Right lobe of liver (tissue), 6 donors: ENCODE measurements at regions not wholly inside any gene's neighbourhood (a gene's known extent, or its start where the extent isn't known, plus 50 kb on each side); places are given as distances from the start of the nearest gene placed in this dataset.

Source experiments
- ATAC-seq, 4 donors: fragments of 200-7000 bp; cut with Tn5 transposase; one replicate each; pipeline ENCODE4 v1.9.1; 2020; ENCODE audit warnings: mild to moderate bottlenecking in 4 of 4, moderate library complexity in 4 of 4
- DNase-seq, 3 donors: peaks; one replicate each; pipeline ENCODE4 v3.0.0-alpha.2; 2020
- H3K27ac ChIP-seq, 3 donors: fragments of 200-600 bp; one replicate each; pipeline ENCODE4 v1.8.0; 2022
- H3K27me3 ChIP-seq, 2 donors: fragments of 200-600 bp; one replicate each; pipeline ENCODE4 v1.8.0; 2022
- H3K36me3 ChIP-seq, 4 donors: fragments of 200-600 bp; sonication (generic) in 1 of 4; one replicate each; pipeline versions ENCODE4 v1.5.1 to v1.8.0; 2017 to 2022; ENCODE audit warnings: control low read depth in 1 of 4
- H3K4me1 ChIP-seq, 4 donors: fragments of 200-600 bp; sonication (generic) in 1 of 4; one replicate each; pipeline versions ENCODE4 v1.5.1 to v1.8.0; 2017 to 2022; ENCODE audit warnings: control low read depth in 1 of 4
- H3K4me3 ChIP-seq, 3 donors: fragments of 200-600 bp; one replicate each; pipeline ENCODE4 v1.8.0; 2022
- H3K9me3 ChIP-seq, 4 donors: fragments of 200-600 bp; sonication (generic) in 1 of 4; one replicate each; pipeline versions ENCODE4 v1.5.1 to v1.8.0; 2017 to 2022; ENCODE audit warnings: control low read depth in 1 of 4
- CTCF ChIP-seq, 4 donors: fragments of 200-600 bp in 3 of 4; fragments of 450-650 bp in 1 of 4; IDR thresholded peaks; one replicate each; pipeline versions ENCODE4 v1.5.1 to v1.8.0; 2016 to 2022; ENCODE audit warnings: antibody characterized with exemption in 4 of 4, mild to moderate bottlenecking in 2 of 4
- POLR2A ChIP-seq: fragments of 450-650 bp; IDR thresholded peaks from one replicate; pipeline ENCODE4 v1.6.1; 2017; ENCODE audit warnings: antibody characterized with exemption, mild to moderate bottlenecking
- WGBS: methylation state at CpG from one replicate; pipeline ENCODE4 v1.1.6; 2018; ENCODE audit warnings: low coverage, low lambda C conversion rate; ENCODE audit not compliant: insufficient coverage; ENCODE audit errors: missing lambda C conversion rate; 5-methylcytosine and 5-hydroxymethylcytosine counted together
- intact Hi-C, 2 donors: fragments of 100-400 bp; cut with DNase I; formaldehyde crosslinking; loops; one replicate each; pipeline versions ENCODE4 v1.11.2 to v1.14.1; 2022
- donor health status: DM: no; HTN: yes; CAD: no.
- donor health status: DM: no; HTN: no; CAD: no.
- donor health status: DM: no; HTN: no; CAD: no.
- donor health status: DM: no; HTN: yes; CAD: no.
- donor health status: DM: no; HTN: yes; CAD: no.

GRCh38 chr2:49661809-49662208, 507.5 kb upstream of the FSHR start:
- intact Hi-C loops: no loop called here
- Histone ChIP-seq H3K27ac (no peak overlapping the region), H3K4me3 (no peak overlapping the region), H3K9me3 (no peaks in the 10 kb centered on the region), H3K36me3 (no peaks in the 10 kb centered on the region), H3K27me3 (no peaks in the 10 kb centered on the region), H3K4me1 (no peaks in the 10 kb centered on the region)
- TF ChIP-seq POLR2A (no peak), CTCF (IDR thresholded peaks at IDR 0.05) (no peak)
- 48% methylated on average over 1 of the region's 1 CpG for WGBS
- ATAC-seq (no peak), DNase-seq (no peak)

- no peak for ATAC-seq
- WGBS: 54% methylated on average over 3 of the region's 3 CpGs
- intact Hi-C loops: no loop called here
- Histone ChIP-seq H3K9me3 (no peaks in the 10 kb centered on the region), H3K4me1 (no peaks in the 10 kb centered on the region), H3K36me3 (no peaks in the 10 kb centered on the region), H3K27ac (no peak overlapping the region), H3K27me3 (peaks cover 0 to 4% of the 10 kb centered on the region in 2 donors), H3K4me3 (no peak overlapping the region)
- no peak for DNase-seq
- TF ChIP-seq CTCF (IDR thresholded peaks at IDR 0.05) (no peak), POLR2A (no peak)
Measured at GRCh38 chr2:49656853-49657252, 502.5 kb upstream of the FSHR start.

- 41% methylated on average over 2 of the region's 2 CpGs for WGBS
- intact Hi-C loops: no loop called here
- no peak for ATAC-seq
Measured at GRCh38 chr2:49643149-49643548, 488.8 kb upstream of the FSHR start.

GRCh38 chr2:49640630-49641029, 486.3 kb upstream of the FSHR start:
- H3K27me3 ChIP-seq: no peaks in the 10 kb centered on the region
- H3K4me1 ChIP-seq: no peaks in the 10 kb centered on the region
- TF ChIP-seq CTCF (IDR thresholded peaks at IDR 0.05) (no peak), POLR2A (no peak)
- no peaks in the 10 kb centered on the region for H3K36me3 ChIP-seq
- H3K9me3 ChIP-seq: no peaks in the 10 kb centered on the region
- DNase-seq (no peak), ATAC-seq (no peak)
- intact Hi-C loops: no loop called here
- H3K27ac ChIP-seq: no peak overlapping the region
- H3K4me3 ChIP-seq: no peak overlapping the region
- WGBS: 7% methylated on average over 1 of the region's 1 CpG

More at GRCh38 chr2:49643149-49643548, 488.8 kb upstream of the FSHR start:
- TF ChIP-seq CTCF (IDR thresholded peaks at IDR 0.05) (no peak), POLR2A (no peak)
- Histone ChIP-seq H3K4me1 (no peaks in the 10 kb centered on the region), H3K27ac (no peak overlapping the region), H3K4me3 (no peak overlapping the region), H3K27me3 (no peaks in the 10 kb centered on the region), H3K36me3 (no peaks in the 10 kb centered on the region), H3K9me3 (no peaks in the 10 kb centered on the region)
- no peak for DNase-seq

- ATAC-seq (no peak), DNase-seq (no peak)
- Histone ChIP-seq H3K9me3 (no peaks in the 10 kb centered on the region), H3K4me3 (no peak overlapping the region), H3K4me1 (no peaks in the 10 kb centered on the region), H3K36me3 (no peaks in the 10 kb centered on the region), H3K27ac (no peak overlapping the region), H3K27me3 (no peaks in the 10 kb centered on the region)
- intact Hi-C loops: no loop called here
- TF ChIP-seq POLR2A (no peak), CTCF (IDR thresholded peaks at IDR 0.05) (no peak)
- 71% methylated on average over 2 of the region's 2 CpGs for WGBS
Measured at GRCh38 chr2:49621016-49621415, 466.7 kb upstream of the FSHR start.
